ENCODE measurements at regions not wholly inside any gene's neighbourhood (a gene's known extent, or its start where the extent isn't known, plus 50 kb on each side); places are given as distances from the start of the nearest gene placed in this dataset.
A peak's percentile ranks its signal among the peaks of the same experiment; 100 is the strongest.

- H3K36me3 Mint-ChIP-seq (ENCODE audit: insufficient read depth, unreplicated experiment): no peaks in the 10 kb centered on the region
- no peaks in the 10 kb centered on the region for H3K27me3 Mint-ChIP-seq (ENCODE audit: insufficient read depth, unreplicated experiment)
- TF ChIP-seq, protein P1, sequence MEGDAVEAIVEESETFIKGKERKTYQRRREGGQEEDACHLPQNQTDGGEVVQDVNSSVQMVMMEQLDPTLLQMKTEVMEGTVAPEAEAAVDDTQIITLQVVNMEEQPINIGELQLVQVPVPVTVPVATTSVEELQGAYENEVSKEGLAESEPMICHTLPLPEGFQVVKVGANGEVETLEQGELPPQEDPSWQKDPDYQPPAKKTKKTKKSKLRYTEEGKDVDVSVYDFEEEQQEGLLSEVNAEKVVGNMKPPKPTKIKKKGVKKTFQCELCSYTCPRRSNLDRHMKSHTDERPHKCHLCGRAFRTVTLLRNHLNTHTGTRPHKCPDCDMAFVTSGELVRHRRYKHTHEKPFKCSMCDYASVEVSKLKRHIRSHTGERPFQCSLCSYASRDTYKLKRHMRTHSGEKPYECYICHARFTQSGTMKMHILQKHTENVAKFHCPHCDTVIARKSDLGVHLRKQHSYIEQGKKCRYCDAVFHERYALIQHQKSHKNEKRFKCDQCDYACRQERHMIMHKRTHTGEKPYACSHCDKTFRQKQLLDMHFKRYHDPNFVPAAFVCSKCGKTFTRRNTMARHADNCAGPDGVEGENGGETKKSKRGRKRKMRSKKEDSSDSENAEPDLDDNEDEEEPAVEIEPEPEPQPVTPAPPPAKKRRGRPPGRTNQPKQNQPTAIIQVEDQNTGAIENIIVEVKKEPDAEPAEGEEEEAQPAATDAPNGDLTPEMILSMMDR (IDR thresholded peaks at IDR 0.05; ENCODE audit: unreplicated experiment): no peak
- no TSS peak for BruUV-seq (replicated peaks)
- H3K27ac Mint-ChIP-seq (ENCODE audit: low read depth, unreplicated experiment): no peak overlapping the region
- H3K9me3 Mint-ChIP-seq (ENCODE audit: unreplicated experiment): no peaks in the 10 kb centered on the region
- H3K4me1 Mint-ChIP-seq (ENCODE audit: insufficient read depth, unreplicated experiment): peaks cover 8% of the 10 kb centered on the region
- intact Hi-C loops (cut with micrococcal nuclease): no loop called here
- CTCF ChIA-PET: no interaction called here
- POLR2A ChIA-PET: no interaction called here
- no peak overlapping the region for H3K4me3 Mint-ChIP-seq (ENCODE audit: unreplicated experiment)
- DNase-seq (ENCODE audit: unreplicated experiment): no peak
These were observed 273.4 kb downstream of the ARRDC4 start for GRCh38 chr15:98233873-98234272.

DNA sequence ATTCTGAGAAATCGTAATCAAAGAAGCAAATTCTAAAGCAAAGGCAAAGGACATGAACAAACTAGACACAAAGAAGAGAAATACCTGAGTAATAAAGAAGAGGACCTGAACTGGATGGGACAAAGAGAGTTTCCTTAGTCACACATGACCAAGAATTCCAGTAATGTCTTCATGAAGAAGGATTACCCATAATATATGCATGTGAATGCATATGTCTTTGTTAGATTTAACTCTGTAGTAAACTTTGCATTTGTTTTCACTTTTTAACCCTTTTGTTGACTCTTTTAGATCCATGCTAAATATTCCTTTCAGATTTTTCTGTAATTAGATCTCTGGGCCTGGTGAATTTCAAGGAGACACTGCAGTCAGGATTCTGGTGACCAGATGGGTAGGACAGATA is 279.8 kb downstream of the ARRDC4 start:
- no TSS peak for BruUV-seq (replicated peaks)
- intact Hi-C loops (cut with micrococcal nuclease): no loop called here
- TF ChIP-seq, protein P1 (IDR thresholded peaks at IDR 0.05; ENCODE audit: unreplicated experiment): no peak
- Mint-ChIP-seq H3K4me3 (ENCODE audit: unreplicated experiment) (no peak overlapping the region), H3K27ac (ENCODE audit: low read depth, unreplicated experiment) (no peak overlapping the region), H3K4me1 (ENCODE audit: insufficient read depth, unreplicated experiment) (no peaks in the 10 kb centered on the region), H3K27me3 (ENCODE audit: insufficient read depth, unreplicated experiment) (no peaks in the 10 kb centered on the region), H3K36me3 (ENCODE audit: insufficient read depth, unreplicated experiment) (no peaks in the 10 kb centered on the region), H3K9me3 (ENCODE audit: unreplicated experiment) (no peaks in the 10 kb centered on the region)
- no peak for DNase-seq (ENCODE audit: unreplicated experiment)
- POLR2A ChIA-PET: no interaction called here
- CTCF ChIA-PET: no interaction called here

DNA sequence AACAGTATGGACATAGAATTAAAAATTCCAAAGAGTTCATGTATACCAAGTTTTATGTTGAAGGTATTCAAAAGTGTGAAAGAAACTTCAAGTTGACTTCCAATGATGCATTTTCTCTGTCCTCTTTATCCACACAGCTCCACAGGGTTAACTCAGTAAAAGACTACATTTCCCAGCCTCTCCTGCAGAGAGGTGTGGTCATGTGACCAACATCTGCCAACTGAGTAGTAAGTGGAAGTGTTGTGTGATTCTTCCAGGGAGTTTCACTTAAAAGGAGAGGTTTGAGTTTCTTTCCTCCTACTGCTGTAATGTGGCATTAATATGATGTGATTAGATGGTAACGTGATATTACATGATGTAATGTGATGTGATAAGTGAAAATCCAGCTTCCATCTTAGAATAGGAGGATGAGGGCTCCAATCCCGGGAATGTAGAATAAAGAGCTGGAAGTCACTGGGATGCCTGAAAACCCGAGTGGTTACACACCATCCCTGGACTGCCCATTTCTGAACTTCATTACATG is 280.6 kb downstream of the ARRDC4 start:
- intact Hi-C loops (cut with micrococcal nuclease): no loop called here
- Mint-ChIP-seq H3K27me3 (ENCODE audit: insufficient read depth, unreplicated experiment) (no peaks in the 10 kb centered on the region), H3K36me3 (ENCODE audit: insufficient read depth, unreplicated experiment) (peaks cover under 1% of the 10 kb centered on the region), H3K9me3 (ENCODE audit: unreplicated experiment) (no peaks in the 10 kb centered on the region), H3K4me1 (ENCODE audit: insufficient read depth, unreplicated experiment) (no peaks in the 10 kb centered on the region), H3K27ac (ENCODE audit: low read depth, unreplicated experiment) (no peak overlapping the region), H3K4me3 (ENCODE audit: unreplicated experiment) (peak overlapping the region; percentile 42)
- no TSS peak for BruUV-seq (replicated peaks)
- CTCF ChIA-PET: interaction anchor here (0.6 kb wide), 1 partner anchor 22 kb away, joined by 4 read pairs; no protein-coding TSS in a partner anchor
- POLR2A ChIA-PET: interaction anchor here (0.6 kb wide), 1 partner anchor 20 kb away, joined by 3 read pairs; no protein-coding TSS in a partner anchor
- no peak for DNase-seq (ENCODE audit: unreplicated experiment)
- TF ChIP-seq, protein P1 (IDR thresholded peaks at IDR 0.05; ENCODE audit: unreplicated experiment): no peak

DNA sequence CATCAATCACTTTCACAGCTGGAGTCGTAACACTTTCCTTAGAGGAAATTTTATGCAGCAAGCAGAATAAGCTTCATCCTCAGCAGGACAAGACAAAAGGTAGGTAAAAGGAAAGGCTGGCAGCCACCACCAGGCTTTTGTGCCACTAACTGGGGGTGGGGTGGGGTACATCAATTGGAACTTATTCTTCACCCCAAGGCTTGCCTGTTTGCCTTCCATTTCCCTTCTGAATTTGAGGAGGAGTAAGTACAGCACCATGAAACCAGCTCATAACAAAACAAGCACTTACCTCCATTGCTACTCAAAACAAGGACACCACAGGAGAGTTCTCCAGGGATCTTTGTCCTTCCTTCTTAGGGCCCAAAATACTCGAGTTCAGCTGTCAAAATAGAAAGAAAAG is 296.8 kb downstream of the ARRDC4 start:
- Mint-ChIP-seq H3K4me3 (ENCODE audit: unreplicated experiment) (no peak overlapping the region), H3K27ac (ENCODE audit: low read depth, unreplicated experiment) (no peak overlapping the region), H3K4me1 (ENCODE audit: insufficient read depth, unreplicated experiment) (no peaks in the 10 kb centered on the region), H3K36me3 (ENCODE audit: insufficient read depth, unreplicated experiment) (no peaks in the 10 kb centered on the region), H3K27me3 (ENCODE audit: insufficient read depth, unreplicated experiment) (no peaks in the 10 kb centered on the region), H3K9me3 (ENCODE audit: unreplicated experiment) (no peaks in the 10 kb centered on the region)
- TF ChIP-seq, protein P1 (IDR thresholded peaks at IDR 0.05; ENCODE audit: unreplicated experiment): no peak
- DNase-seq (ENCODE audit: unreplicated experiment): no peak
- intact Hi-C loops (cut with micrococcal nuclease): no loop called here
- POLR2A ChIA-PET: interaction anchor here (1.0 kb wide), 1 partner anchor 102 kb away, joined by 3 read pairs; no protein-coding TSS in a partner anchor
- no TSS peak for BruUV-seq (replicated peaks)
- CTCF ChIA-PET: no interaction called here
